ENCODE measurements at regions not wholly inside any gene's neighbourhood (a gene's known extent, or its start where the extent isn't known, plus 50 kb on each side); places are given as distances from the start of the nearest gene placed in this dataset.

GRCh38 chr2:216799873-216800431, 59.9 kb downstream of the TNP1 start:
- in situ Hi-C loops (cut with MboI; ENCODE audit: low sequenced_read_pairs, unreplicated experiment), result no loop called here
- TF ChIP-seq, protein P1, sequence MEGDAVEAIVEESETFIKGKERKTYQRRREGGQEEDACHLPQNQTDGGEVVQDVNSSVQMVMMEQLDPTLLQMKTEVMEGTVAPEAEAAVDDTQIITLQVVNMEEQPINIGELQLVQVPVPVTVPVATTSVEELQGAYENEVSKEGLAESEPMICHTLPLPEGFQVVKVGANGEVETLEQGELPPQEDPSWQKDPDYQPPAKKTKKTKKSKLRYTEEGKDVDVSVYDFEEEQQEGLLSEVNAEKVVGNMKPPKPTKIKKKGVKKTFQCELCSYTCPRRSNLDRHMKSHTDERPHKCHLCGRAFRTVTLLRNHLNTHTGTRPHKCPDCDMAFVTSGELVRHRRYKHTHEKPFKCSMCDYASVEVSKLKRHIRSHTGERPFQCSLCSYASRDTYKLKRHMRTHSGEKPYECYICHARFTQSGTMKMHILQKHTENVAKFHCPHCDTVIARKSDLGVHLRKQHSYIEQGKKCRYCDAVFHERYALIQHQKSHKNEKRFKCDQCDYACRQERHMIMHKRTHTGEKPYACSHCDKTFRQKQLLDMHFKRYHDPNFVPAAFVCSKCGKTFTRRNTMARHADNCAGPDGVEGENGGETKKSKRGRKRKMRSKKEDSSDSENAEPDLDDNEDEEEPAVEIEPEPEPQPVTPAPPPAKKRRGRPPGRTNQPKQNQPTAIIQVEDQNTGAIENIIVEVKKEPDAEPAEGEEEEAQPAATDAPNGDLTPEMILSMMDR (IDR thresholded peaks at IDR 0.05; ENCODE audit: borderline replicate concordance, control extremely low read depth, extremely low read depth, insufficient read depth, missing control alignments), result no peak
- DNase-seq (ENCODE audit: low spot score), result no peak

DNA sequence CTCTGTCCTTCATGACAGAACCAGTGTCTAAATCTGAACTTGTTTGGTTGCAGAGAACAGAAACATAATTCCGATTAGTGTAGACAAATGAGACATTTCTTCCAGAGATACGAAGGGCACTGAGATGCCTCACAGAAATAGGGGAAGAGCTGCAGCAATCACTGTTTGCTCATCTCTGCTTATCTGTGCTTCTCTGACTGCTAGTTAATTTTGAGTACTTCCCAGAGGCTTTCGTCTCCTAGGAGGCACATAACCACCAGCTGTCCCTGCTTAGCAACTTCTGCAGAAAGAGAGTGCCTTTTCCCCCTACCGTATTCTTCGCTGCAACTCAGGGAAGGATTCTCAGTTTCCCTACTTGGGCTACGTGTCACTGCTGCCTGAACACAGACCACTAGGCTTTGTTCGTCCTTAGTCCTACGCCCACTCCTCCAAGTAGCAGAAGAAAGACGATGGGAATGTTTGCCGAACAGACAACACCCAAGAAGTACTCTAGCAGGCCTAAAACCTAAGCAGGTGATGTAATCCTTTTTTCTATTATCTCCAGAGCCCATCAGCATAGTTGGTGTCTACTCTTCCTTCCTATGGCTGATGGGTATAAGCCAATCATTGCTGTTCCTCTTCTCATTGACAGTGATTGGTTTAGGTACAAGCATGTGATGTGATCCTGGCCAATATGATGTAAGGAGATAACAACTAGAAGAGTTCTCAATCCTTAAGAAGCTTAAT, 63.6 kb downstream of the TNP1 start:
- in situ Hi-C loops (cut with MboI; ENCODE audit: low sequenced_read_pairs, unreplicated experiment), result no loop called here
- no peak for DNase-seq (ENCODE audit: low spot score)
- TF ChIP-seq, protein P1 (IDR thresholded peaks at IDR 0.05; ENCODE audit: borderline replicate concordance, control extremely low read depth, extremely low read depth, insufficient read depth, missing control alignments), result no peak

DNA sequence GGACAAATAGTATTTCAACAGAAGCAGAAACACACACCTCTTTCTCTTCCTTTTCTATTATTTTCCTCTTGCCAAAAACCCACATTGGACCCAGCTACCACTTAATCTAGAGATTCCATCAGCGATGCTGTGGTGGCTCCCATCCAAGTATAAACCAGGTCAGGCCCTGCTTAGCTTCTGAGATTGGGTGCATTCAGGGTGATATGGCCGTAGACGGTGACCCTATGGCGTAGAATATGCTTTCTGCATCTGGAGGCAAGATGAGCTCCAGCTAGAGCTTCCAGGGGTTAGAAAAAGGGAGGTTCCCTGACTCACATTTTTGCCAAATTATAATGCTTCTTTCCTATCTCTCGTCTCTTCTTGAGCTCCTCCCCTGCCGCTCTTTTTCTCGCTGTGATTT, 66.5 kb downstream of the TNP1 start:
- TF ChIP-seq, protein P1 (IDR thresholded peaks at IDR 0.05; ENCODE audit: borderline replicate concordance, control extremely low read depth, extremely low read depth, insufficient read depth, missing control alignments), result no peak
- in situ Hi-C loops (cut with MboI; ENCODE audit: low sequenced_read_pairs, unreplicated experiment), result no loop called here
- no peak for DNase-seq (ENCODE audit: low spot score)

DNA sequence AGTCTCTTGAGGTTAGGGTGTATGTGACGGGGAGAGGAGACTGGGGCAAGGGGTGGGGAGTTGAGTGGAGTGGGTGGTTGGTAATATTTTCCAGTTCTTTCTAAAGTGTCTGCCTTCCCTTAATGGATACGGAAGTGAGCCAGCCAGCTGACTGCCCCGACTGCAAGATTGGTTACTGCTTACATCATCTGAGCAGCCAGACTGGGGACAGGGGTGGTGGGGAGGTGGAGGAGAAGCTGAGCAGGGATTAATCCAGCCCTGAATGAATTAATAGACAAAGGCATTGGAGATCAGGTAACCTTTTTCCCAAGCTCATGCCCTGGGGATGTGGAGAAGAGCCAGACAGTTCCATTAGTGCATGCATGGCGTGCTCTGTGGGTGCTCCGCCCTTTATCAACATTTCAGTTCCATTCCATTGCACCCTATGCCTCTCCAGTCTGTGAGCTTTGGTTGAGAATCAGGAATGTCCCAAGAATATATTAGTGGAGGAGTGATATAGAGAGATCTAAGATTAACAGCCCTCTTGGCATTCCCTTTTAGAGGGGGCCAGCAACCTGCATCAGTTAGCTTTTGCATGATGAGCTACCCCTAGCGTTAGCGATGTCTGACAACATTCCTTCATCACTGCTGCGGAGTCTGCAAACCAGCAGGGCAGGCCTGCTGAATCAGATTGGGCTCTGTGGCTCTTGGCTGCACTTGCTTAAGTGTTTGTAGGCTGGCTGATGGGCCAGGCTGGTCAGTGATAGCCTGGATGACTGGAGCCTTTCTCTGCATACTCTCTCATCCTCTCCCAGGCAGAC, 67.4 kb downstream of the TNP1 start:
- in situ Hi-C loops (cut with MboI; ENCODE audit: low sequenced_read_pairs, unreplicated experiment), result no loop called here
- TF ChIP-seq, protein P1 (IDR thresholded peaks at IDR 0.05; ENCODE audit: borderline replicate concordance, control extremely low read depth, extremely low read depth, insufficient read depth, missing control alignments), result no peak
- DNase-seq (ENCODE audit: low spot score), result no peak

DNA sequence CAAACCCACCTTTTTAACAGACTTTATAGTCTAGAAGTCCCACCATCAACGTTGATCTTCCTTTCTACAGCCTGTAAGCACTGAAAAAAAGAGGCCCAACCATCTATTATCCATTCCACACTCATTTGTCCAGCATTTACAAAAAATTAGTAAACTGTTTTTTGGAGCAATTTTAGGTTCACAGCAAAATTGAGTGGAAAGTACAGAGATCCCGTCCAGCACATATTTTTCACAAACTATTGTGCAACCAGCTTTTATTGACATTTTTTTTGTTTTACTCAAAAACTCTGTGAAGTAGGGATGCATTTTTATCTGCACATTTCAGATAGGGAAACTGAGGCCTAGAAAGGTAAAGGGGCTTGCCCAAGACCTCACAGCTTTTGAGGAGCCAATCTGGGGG, 68.6 kb downstream of the TNP1 start:
- in situ Hi-C loops (cut with MboI; ENCODE audit: low sequenced_read_pairs, unreplicated experiment), result no loop called here
- no peak for DNase-seq (ENCODE audit: low spot score)

GRCh38 chr2:216789081-216789480, 70.8 kb downstream of the TNP1 start:
- TF ChIP-seq, protein P1 (IDR thresholded peaks at IDR 0.05; ENCODE audit: borderline replicate concordance, control extremely low read depth, extremely low read depth, insufficient read depth, missing control alignments), result no peak
- in situ Hi-C loops (cut with MboI; ENCODE audit: low sequenced_read_pairs, unreplicated experiment), result no loop called here
- no peak for DNase-seq (ENCODE audit: low spot score)

More for the DNA sequence above, 68.6 kb downstream of the TNP1 start:
- TF ChIP-seq, protein P1 (IDR thresholded peaks at IDR 0.05; ENCODE audit: borderline replicate concordance, control extremely low read depth, extremely low read depth, insufficient read depth, missing control alignments), result no peak

Data from GM13976 (cell line).